BLaER1 treated with 17β-estradiol and CSF1 and Interleukin-3, amounts not matched to agents 10 nM and 100 nM (cell line): ENCODE measurements at regions not wholly inside any gene's neighbourhood (a gene's known extent, or its start where the extent isn't known, plus 50 kb on each side); places are given as distances from the start of the nearest gene placed in this dataset.

Source experiments
- H3K27ac ChIP-seq, 11 experiments: shearing (Covaris generic); formaldehyde crosslinking; 2 replicates each; pipeline ENCODE4 v1.8.1; 2022
- H3K27me3 ChIP-seq, 11 experiments: shearing (Covaris generic); formaldehyde crosslinking; 2 replicates each; pipeline ENCODE4 v1.8.1; 2022
- H3K36me3 ChIP-seq, 11 experiments: shearing (Covaris generic); formaldehyde crosslinking; 2 replicates each; pipeline ENCODE4 v1.8.1; 2022
- H3K4me1 ChIP-seq, 10 experiments: shearing (Covaris generic); formaldehyde crosslinking; 2 replicates each; pipeline ENCODE4 v1.8.1; 2022
- H3K4me2 ChIP-seq, 11 experiments: shearing (Covaris generic); formaldehyde crosslinking; 2 replicates each; pipeline ENCODE4 v1.8.1; 2022
- H3K4me3 ChIP-seq, 10 experiments: shearing (Covaris generic); formaldehyde crosslinking; 2 replicates each; pipeline ENCODE4 v1.8.1; 2022
- H3K9ac ChIP-seq, 11 experiments: shearing (Covaris generic); formaldehyde crosslinking; 2 replicates each; pipeline ENCODE4 v1.8.1; 2022
- H3K9me3 ChIP-seq, 11 experiments: shearing (Covaris generic); formaldehyde crosslinking; replicated peaks in 1 of 11; 2 replicates each; pipeline ENCODE4 v1.8.1; 2022
- H4K20me1 ChIP-seq, 11 experiments: shearing (Covaris generic); formaldehyde crosslinking; 2 replicates each; pipeline ENCODE4 v1.8.1; 2022
- Cebpa-rat ChIP-seq, 11 experiments: shearing (Covaris generic); IDR thresholded peaks; 2 replicates each; pipeline ENCODE4 v1.8.1; 2022

- Histone ChIP-seq H3K4me1 (no peaks in the 10 kb centered on the region), H3K4me3 (no peak overlapping the region), H3K27ac (no peak overlapping the region), H3K36me3 (no peaks in the 10 kb centered on the region), H3K9ac (no peak overlapping the region), H3K27me3 (no peaks in the 10 kb centered on the region), H4K20me1 (no peaks in the 10 kb centered on the region), H3K9me3 (no peaks in the 10 kb centered on the region), H3K4me2 (peak overlapping the region in 1 of 11 experiments; percentile 3; a peak in 1 of 22 replicates)
- TF ChIP-seq Cebpa-rat (IDR thresholded peaks at IDR 0.05), result no peak
Measured at GRCh38 chr11:29343465-29344333, 673.1 kb downstream of the KCNA4 start.

GRCh38 chr11:29336727-29337575 is 679.9 kb downstream of the KCNA4 start:
- no peaks in the 10 kb centered on the region for H3K4me1 ChIP-seq
- H4K20me1 ChIP-seq, result no peaks in the 10 kb centered on the region
- H3K9ac ChIP-seq, result no peak overlapping the region
- no peak for TF ChIP-seq Cebpa-rat (IDR thresholded peaks at IDR 0.05)
- no peak overlapping the region for H3K4me2 ChIP-seq
- no peaks in the 10 kb centered on the region for H3K9me3 ChIP-seq
- no peaks in the 10 kb centered on the region for H3K36me3 ChIP-seq
- H3K27ac ChIP-seq, result no peak overlapping the region
- H3K27me3 ChIP-seq, result no peaks in the 10 kb centered on the region
- no peak overlapping the region for H3K4me3 ChIP-seq

GRCh38 chr11:29334776-29335130 is 682.1 kb downstream of the KCNA4 start:
- Histone ChIP-seq H3K4me1 (no peaks in the 10 kb centered on the region), H3K4me3 (no peak overlapping the region), H3K9me3 (no peaks in the 10 kb centered on the region), H4K20me1 (no peaks in the 10 kb centered on the region), H3K9ac (no peak overlapping the region), H3K4me2 (no peak overlapping the region), H3K27me3 (no peaks in the 10 kb centered on the region), H3K36me3 (no peaks in the 10 kb centered on the region), H3K27ac (no peak overlapping the region)
- no peak for TF ChIP-seq Cebpa-rat (IDR thresholded peaks at IDR 0.05)

DNA sequence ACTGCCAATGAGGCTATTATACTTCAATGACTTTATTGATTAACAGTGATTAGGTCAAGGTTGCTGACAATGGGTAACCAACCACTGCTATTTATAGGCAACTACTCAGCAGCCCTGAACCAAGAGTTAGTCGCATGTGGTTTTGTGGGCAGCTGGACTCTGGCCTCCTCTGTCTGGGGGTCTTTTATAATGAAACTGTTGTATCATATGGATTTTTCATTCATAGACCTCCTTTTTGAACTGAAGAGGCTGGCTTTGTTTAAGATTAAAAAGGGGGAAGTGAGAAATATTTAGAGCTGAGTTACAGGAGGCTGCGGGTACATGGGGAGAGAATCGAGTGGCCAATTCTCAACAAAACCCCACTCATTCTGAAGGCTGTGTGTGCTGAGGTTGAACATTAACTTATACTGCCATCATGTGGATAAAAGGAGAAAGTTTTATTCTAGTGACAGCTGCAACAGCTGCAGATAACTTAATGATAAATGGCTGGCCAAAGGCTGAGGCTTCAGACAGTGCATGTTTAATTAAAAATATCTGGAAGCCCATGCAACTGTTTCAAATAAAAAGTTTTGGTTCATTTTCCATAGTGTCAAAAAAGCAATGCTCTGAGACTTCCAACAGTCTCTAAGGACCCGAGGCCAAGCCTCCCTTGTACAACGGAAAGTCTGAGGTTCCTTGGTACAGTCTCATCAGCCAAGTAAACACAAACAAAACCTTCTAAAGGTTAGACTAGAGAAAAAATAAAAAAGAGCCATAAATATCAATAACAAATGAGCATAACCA is 682.6 kb downstream of the KCNA4 start:
- Histone ChIP-seq H3K9me3 (no peaks in the 10 kb centered on the region), H3K4me2 (no peak overlapping the region), H3K9ac (no peak overlapping the region), H3K4me3 (no peak overlapping the region), H3K36me3 (no peaks in the 10 kb centered on the region), H3K27ac (no peak overlapping the region), H4K20me1 (no peaks in the 10 kb centered on the region), H3K4me1 (no peaks in the 10 kb centered on the region), H3K27me3 (no peaks in the 10 kb centered on the region)
- no peak for TF ChIP-seq Cebpa-rat (IDR thresholded peaks at IDR 0.05)

DNA sequence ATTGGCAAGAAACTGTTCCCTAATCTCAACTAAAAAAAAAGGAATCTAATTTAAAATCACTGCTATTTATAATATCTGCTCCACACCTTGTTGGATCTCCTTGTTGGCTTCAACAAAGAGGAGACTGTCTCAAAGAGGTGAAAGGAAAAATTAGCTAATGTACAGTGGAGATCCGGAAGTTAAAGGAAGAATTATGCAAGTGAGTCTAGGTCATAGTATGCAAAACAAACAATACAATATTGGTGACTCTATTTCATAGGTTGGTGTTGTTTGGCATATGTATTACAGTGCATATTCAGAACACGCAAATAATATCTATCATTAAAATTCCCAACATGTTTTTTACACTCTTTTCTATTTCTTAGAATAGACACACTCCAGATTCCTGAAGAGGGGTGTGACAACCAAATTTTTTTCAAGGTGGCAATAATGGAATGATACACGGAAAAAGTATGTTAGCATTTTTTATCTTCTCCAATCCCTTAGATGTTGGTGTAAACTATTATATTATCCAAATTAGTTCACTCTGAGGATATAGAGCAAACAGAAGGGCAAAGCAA is 685.3 kb downstream of the KCNA4 start:
- no peak overlapping the region for H3K27ac ChIP-seq
- no peaks in the 10 kb centered on the region for H3K4me1 ChIP-seq
- H3K4me2 ChIP-seq, result no peak overlapping the region
- no peaks in the 10 kb centered on the region for H3K36me3 ChIP-seq
- no peak overlapping the region for H3K4me3 ChIP-seq
- no peaks in the 10 kb centered on the region for H4K20me1 ChIP-seq
- H3K27me3 ChIP-seq, result no peaks in the 10 kb centered on the region
- no peaks in the 10 kb centered on the region for H3K9me3 ChIP-seq
- H3K9ac ChIP-seq, result no peak overlapping the region
- TF ChIP-seq Cebpa-rat (IDR thresholded peaks at IDR 0.05), result no peak

GRCh38 chr11:29328961-29329441 is 687.8 kb downstream of the KCNA4 start:
- no peak for TF ChIP-seq Cebpa-rat (IDR thresholded peaks at IDR 0.05)
- Histone ChIP-seq H3K9ac (no peak overlapping the region), H3K9me3 (no peaks in the 10 kb centered on the region), H3K4me1 (no peaks in the 10 kb centered on the region), H3K4me3 (no peak overlapping the region), H3K36me3 (no peaks in the 10 kb centered on the region), H3K27ac (no peak overlapping the region), H3K27me3 (no peaks in the 10 kb centered on the region), H4K20me1 (no peaks in the 10 kb centered on the region), H3K4me2 (no peak overlapping the region)

- no peak overlapping the region for H3K9ac ChIP-seq
- TF ChIP-seq Cebpa-rat (IDR thresholded peaks at IDR 0.05), result no peak
Measured at GRCh38 chr11:29327891-29328290, 688.9 kb downstream of the KCNA4 start.

DNA sequence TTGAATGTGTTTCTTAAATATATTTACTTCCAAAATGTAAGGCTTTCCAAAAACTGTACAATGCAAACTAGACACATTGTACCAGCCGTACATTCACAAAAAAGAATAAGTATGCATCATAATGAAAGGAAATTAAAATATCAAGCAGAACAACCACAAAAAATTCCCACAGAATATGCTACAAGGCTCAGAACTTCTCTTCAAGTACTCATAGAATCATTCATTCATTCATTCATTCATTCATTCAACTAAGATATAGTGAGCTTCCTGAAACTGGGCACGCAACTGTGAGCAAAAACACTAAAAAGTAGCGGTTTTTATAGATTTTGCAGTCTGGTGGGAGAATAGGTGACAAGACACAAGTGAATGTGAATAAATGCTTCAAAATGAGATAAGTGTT is 690.1 kb downstream of the KCNA4 start:
- Histone ChIP-seq H3K4me2 (no peak overlapping the region), H3K9ac (no peak overlapping the region), H3K4me3 (no peak overlapping the region), H3K27ac (no peak overlapping the region), H3K4me1 (no peaks in the 10 kb centered on the region), H3K27me3 (no peaks in the 10 kb centered on the region), H3K9me3 (no peaks in the 10 kb centered on the region; a peak in 1 of 22 replicates), H3K36me3 (no peaks in the 10 kb centered on the region), H4K20me1 (no peaks in the 10 kb centered on the region)
- no peak for TF ChIP-seq Cebpa-rat (IDR thresholded peaks at IDR 0.05)

More at GRCh38 chr11:29327891-29328290, 688.9 kb downstream of the KCNA4 start:
- Histone ChIP-seq H3K36me3 (no peaks in the 10 kb centered on the region), H3K4me1 (no peaks in the 10 kb centered on the region), H3K4me3 (no peak overlapping the region), H3K9me3 (no peaks in the 10 kb centered on the region), H4K20me1 (no peaks in the 10 kb centered on the region), H3K4me2 (no peak overlapping the region), H3K27me3 (no peaks in the 10 kb centered on the region), H3K27ac (no peak overlapping the region)

DNA sequence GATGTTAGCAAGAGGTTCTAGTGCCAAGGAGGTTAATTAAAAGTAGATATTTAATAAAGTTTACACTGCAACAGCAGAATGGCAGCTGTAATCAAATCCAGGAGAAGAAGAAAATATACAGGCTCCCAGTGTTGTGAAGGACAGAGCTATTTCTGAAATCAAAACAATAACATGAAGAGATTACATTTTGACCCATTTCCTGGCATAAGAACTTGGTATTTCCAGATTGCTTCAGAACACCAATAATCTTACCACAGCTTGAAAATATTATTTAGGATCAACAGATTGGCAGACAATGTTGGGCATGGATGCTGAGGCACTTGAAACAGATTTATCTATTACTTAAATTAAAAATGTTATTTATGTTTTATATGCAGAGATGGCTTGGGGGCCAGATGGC is 692.5 kb downstream of the KCNA4 start:
- no peak for TF ChIP-seq Cebpa-rat (IDR thresholded peaks at IDR 0.05)
- Histone ChIP-seq H3K4me1 (no peaks in the 10 kb centered on the region), H3K9me3 (no peaks in the 10 kb centered on the region; a peak in 1 of 22 replicates), H3K36me3 (no peaks in the 10 kb centered on the region), H4K20me1 (no peaks in the 10 kb centered on the region), H3K4me2 (no peak overlapping the region), H3K27ac (no peak overlapping the region), H3K27me3 (no peaks in the 10 kb centered on the region), H3K9ac (no peak overlapping the region), H3K4me3 (no peak overlapping the region)
